ENCODE measurements at regions not wholly inside any gene's neighbourhood (a gene's known extent, or its start where the extent isn't known, plus 50 kb on each side); places are given as distances from the start of the nearest gene placed in this dataset.

DNA sequence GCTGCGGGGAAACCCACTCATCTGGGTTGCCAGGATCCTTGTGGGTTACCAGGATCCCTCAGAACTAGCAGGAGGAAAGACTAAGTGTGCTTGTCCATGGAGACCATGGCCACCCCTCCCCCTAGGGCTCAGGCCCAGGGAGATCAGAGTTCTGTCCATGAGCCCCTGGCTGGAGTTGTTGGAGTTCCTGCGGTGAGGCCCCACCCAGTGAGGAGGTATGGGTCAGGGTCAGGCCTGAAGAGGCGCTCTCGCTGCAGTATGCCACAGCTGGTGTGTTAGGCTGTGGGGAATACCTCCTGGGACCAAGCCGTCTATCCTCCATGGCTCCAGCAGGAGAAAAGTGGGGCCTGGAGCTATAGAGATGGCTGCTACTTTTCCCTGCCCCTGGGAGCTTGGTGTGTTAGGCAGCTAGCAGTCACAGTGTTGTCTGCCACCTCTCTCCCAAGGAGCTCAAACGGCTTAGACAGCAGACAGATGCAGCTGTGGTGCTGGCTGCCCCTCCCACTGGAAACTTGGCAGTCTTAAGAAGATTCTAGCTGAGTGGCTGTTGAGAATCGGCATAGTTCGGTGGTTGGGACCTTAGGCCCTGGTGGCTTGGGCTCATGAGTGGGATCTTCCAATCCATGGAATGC, 240.3 kb upstream of the CELF4 start:
- DNase-seq (ENCODE audit: low read depth, low spot score) = no peak

DNA sequence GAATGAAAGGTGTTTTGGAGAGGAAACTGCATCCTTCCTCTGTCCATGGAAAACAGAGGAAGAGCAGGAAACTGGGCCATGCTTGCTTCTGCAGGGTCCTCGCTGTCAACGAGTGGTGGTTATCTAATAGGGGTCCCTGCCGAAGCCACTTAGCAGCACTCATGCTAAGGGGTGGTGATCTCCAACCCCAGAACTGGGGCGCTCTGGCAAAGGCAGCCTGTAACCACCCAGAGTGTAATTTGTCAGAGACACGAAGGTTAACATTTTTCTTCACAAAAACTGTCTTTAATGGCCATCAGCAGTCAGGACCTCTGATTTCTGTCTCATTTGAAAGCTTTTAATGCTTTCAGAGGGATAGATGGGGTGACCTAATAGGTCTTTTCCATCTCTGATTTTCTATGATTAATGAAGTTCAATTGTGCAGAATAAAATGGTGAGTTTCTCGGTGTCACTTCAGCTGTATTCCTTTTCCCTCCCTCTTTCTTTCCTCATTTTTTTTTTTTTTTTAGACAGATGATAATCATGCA, 231.3 kb upstream of the CELF4 start:
- no peak for DNase-seq (ENCODE audit: low read depth, low spot score)

DNA sequence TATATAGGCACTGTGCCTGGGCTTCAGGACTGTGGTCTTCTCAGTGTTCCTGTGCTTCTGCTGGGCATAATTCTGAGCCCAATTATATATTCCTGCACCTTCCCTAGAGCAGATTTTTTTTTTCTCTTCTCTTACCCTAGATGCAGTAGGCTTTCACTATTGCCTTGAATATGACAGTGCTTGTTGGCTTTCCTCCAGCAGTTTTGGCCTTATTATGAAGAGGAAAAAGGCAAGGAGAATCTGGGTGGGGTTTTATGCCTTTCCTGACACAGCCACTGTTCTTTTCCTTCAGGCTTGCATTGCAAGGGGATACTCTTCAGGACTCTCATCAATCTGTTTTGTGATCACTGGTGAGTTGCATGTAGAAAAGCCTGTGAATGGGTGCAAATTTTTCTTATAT, 221.9 kb upstream of the CELF4 start:
- DNase-seq (ENCODE audit: low read depth, low spot score) = no peak

DNA sequence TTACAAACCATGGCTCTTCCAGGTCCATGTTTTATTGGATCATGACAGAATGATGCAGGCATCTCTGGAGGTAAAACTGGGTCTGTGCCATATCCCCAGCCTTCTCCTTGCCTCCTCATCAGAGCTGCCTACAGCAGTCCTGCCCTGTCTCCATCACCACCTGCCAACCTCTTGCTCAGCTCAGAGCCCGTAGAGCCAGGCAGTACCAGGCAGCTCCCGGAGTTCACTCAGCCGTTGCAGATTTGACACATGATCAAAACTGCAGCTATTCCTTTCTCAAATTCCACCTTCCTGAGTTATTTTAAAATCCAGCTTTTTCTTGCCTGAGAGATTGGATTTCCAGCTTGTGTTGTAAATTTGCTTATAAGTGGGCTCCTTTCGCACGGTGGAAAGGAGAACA, 218.2 kb upstream of the CELF4 start:
- DNase-seq (ENCODE audit: low read depth, low spot score) = no peak

DNA sequence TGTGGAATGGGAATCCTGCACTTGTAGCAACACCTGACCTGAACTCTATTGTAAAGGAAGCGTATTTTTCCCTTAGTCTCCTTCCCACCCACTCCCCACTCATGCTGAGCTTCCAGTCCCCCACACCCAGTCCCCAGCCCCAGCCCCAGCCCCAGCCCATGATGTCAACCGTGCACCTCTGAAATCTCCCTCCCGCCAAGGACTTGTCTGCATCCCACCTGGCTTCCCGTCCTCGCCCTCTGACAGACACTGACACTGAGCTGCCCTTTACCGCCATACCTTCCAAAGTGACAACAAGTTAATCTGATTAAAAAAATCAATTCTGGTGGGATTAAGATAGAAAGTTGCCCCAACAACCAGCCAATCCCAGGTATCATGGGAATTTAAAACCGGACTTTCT, 213.6 kb upstream of the CELF4 start:
- DNase-seq (ENCODE audit: low read depth, low spot score) = no peak

DNA sequence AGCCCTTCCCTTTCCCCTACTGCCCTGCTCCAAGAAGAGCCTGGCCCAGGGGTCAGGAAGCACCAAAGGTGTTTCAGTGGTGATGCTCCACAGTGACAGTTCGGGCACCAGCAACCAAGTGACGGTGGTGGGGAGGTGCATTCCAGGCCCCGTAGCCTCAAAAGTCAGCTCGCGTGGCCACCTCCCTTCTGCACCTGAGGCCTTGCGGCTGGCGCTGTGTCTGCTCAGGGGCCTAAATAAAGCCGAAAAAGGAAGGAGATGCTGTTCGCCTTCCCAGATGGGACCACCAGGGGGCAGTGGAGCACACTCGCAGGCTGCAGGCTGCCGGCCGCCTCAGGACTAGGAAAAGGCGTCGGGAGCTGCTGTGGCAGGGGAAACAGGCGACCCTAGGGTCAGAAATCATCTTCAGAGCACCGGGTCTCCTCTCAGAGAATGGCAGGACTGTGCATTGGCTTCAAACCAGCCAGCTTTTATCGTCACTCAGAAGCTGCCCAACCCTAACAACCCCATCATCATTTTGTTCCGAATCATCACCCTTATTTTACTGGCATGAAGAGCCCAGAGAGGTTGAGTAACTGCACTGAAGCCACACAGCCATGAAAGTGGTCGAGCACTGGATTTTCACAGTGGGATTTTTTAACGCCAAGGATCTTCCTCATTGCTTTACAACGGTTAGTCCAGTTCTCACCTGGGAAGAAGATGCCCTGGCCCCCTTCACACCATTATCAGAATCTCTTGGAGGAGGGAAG, 213.0 kb upstream of the CELF4 start:
- peak; percentile 25 for DNase-seq (ENCODE audit: low read depth, low spot score)

DNA sequence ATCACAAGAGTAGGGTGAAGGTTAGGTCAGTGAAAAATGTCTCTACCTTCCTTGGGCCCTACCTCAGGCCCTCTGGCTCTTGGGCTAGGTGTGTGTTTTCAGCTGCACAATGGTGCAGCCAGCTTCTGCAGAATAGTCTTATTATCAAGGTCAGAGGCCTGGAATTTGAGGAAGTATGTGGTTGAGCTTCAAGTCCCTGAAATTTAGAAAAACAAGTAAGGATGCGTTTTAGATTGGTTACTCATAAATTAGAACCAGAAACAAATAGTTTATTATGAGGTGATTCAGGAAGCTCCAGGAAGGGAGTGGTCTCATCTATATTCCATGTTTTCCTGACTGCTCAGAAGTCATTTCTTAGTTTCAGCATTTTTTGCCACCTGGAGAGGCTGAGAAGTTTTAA, 204.2 kb upstream of the CELF4 start:
- no peak for DNase-seq (ENCODE audit: low read depth, low spot score)

DNA sequence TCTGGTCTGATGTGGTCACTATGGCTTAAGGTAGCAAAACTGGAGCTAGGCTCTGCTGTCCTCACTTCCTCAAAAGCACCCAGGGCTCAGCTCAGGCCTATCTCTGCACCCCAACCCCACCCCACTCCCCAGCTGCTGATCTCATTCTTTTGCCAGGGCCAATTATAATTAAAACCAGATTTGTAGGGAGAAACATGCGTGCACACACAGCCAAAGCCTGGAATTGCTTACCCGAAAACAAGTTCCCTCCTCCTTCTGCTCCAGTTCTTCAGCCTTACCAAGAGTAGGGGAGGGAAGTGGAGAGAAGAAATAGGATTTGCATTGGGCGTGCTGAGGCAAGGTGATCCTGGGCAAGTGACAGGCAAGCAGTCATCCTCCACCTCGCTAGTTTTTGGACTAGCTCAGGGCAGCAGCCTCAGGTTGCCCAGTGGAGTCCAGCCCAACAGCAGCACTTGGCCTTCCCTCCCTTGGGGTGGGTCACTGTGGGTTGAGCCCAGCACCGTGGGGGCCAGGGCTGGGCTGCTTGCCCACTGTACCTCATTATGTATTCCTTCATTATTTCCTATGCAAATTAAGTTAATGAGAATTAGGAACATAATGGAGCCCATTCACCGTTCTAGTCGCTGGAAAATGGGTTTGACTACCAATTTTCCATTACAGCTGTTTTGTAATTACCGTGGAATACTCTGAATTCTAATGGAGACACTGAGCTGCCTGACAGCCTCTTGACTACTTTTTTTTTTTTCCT, 199.1 kb upstream of the CELF4 start:
- no peak for DNase-seq (ENCODE audit: low read depth, low spot score)

DNA sequence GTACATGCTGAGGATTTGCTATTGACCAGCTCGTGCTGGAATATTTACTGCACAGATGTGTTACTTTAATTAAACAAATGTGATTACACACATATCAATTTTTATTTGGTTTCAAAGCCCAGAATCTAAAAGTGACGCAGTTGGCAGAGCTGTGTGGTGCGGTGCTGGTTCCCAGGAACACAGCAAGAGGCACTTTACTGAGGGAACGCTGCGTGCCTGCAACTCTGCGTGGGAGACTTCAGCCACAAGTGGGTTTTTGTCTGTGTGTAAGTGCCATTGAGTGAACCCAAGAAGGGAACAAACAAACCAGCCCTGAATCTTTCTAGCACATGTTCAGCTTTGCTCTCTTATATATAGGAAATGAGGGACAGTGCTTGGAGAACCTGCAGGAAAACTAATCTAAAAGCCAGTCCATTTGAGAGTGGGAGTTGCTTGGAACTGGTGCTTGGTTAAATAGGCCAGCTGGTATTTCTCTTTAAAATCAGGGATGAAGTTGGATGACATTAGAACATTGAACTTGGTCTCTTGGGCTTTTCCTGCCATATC, 196.6 kb upstream of the CELF4 start:
- DNase-seq (ENCODE audit: low read depth, low spot score) = no peak

DNA sequence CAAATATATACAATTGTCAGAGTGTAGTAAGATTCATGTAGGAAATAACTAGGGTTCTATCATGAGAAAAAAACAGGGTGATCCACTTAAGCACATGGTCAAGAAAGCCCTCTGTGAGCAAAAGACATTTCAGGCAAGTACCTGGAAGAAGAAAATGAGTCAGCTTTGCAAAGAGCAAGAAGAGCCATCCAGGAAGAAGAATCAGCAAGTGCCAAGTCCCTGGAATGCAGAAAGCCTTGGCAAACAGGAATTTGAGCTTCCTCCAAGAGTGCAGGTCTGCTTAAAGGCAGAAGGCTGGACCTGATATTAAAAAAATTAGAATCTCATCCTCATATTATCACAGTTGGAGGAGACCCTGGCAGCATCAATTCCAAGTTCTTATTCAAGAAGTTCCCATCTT, 188.5 kb upstream of the CELF4 start:
- DNase-seq (ENCODE audit: low read depth, low spot score) = no peak

GRCh38 chr18:37742436-37742835, 176.8 kb upstream of the CELF4 start:
- peak; percentile 20 for DNase-seq (ENCODE audit: low read depth, low spot score)

DNA sequence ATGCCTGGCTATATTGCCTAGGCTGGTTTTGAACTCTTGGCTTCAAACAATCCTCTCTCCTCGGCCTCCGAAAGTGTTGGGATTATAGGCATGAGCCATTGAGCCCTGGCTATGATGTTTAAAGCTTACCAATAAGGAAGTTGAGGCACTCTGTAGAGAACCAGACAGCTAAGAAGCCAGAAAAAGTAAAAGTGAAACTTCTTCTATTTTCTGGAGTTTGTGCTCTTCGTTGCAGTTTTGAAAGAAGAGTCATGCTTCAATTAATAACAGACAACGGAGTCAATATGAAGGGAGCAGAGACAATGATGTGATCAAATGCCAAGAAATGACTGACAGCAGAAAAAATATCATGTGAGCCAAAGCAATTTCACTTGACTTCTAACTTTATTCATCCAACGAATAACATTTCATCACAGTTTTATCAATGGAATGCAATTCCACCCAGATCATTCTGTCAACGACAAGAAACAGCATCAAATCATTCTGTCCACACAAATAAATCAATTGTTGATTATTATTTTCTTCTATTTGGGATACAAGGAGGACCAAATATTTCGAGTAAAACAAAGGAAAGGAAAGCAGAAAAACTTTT, 175.5 kb upstream of the CELF4 start:
- no peak for DNase-seq (ENCODE audit: low read depth, low spot score)

DNA sequence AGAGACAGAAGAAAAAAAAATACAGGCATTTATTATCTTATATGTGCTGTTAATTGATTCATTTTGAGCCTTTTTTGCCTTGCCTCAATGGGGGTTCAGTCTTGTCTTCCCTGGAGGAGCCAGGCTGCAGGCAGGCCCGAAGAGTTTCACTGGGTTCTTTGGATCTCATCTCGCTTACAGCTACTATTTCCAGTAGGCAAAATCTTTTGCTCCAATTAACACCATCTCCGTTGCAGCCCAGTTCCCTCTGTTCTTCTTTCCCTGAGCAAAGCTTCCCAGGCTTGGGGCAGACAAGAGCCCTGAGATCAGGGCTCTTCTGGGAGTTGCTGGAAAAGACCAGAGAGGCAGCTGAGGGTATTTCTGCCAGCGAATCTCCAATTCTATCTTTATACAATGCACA, 168.8 kb upstream of the CELF4 start:
- DNase-seq (ENCODE audit: low read depth, low spot score) = no peak

GRCh38 chr18:37729716-37730115, 164.1 kb upstream of the CELF4 start:
- DNase-seq (ENCODE audit: low read depth, low spot score) = no peak

DNA sequence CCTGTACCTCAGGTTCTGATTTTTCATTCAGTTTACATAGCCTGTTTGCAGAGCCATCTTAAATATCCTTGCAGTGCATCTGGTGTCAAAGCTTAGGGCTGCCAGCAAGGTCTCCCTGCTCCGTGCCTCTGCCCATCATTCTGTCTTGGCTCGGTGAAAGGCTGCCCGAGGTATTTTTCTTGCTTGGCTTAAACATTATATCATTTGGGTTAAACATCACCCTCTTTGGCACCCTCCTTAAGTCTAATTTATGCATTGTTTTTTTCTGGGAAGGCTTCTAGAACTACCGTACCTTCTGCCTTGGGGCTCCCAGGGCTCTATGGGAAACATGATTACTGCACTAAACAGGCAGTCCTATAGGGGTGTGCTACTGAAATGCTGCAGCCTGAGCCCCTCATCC, 158.6 kb upstream of the CELF4 start:
- DNase-seq (ENCODE audit: low read depth, low spot score) = no peak

DNA sequence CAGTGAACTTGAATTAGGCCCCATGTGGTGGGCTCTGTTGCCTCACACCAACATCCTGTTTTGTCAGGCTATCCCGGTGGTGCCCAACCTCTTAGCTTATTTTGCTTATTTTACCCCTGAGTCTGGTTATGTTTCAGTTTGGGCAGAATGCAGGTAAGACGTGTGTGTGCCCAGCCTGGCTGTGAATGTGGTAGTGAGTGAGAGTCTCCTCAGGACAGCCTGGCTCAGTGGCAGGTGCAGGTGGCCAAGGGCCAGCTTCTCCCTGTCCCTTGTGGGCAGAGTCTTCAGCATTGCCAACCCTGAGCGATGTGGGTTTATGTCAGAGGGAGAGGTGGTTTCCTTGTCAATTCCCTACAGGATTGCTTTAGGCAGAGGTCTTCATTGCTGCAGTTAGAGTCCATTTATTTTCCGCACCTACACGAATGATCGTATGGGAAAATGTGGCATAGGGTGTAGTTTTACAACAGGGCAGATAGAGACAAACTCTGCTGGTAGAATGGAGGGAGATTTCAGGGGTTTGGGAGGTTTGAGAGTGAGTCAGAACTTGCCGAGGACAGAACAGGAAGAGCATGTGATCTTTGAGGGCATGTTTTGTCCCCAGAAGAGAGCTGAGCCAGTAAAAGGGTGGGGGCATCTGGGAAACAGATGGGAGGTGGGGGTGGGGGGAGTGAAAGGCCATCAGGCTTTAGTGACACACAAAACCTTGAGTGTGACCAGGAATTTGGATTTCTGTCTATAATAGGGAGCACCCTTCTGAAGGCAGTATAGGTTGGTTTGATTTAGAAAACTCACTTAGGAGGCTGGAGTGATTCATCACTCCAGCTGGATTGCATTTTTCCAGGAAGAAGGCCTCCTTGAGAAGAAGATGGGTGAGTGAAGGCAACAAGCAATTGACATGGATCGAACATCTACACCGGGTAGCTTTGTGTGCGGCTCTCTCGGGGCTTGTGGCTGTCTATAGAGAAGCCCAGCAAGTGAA, 156.2 kb upstream of the CELF4 start:
- no peak for DNase-seq (ENCODE audit: low read depth, low spot score)

DNA sequence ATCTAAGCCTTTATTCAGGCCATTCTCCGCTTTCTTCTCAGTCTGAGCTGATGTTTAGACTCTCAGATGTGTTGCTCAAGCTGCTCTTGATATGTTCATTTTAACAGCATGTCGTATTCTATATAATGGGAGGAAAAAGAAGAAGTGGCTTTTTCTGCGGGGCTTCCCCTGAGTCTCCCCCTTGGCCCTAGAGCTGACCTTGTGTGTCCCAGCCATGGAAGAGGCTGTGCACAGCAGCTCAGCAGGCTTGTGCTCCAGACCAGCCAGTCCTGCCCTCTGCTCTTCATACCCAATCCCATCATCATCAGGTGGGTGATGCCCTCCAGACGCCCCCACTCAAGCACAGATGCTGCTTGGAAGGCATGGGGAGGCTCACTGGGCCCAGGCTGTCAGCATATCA, 155.1 kb upstream of the CELF4 start:
- no peak for DNase-seq (ENCODE audit: low read depth, low spot score)

GRCh38 chr18:37717656-37718055, 152.1 kb upstream of the CELF4 start:
- DNase-seq (ENCODE audit: low read depth, low spot score) = no peak

DNA sequence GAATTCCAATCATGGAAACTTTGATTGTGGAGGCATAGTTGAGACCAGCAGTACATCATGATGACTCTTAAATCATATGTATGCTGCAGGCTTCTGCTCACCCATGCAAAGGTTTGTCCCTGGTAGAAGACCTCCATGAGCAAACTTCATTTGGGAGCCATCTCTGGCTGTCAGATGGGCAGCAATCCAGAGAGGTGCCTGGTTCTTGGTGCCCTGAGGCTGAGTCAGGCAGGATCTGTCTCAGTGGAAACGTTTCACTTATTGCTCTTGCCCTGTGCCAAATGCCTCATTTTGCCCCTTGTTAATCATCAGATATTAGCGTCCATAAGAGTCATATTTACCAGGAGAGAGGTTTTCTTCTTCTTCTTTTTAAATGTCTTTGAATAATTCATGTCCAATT, 151.5 kb upstream of the CELF4 start:
- DNase-seq (ENCODE audit: low read depth, low spot score) = no peak

DNA sequence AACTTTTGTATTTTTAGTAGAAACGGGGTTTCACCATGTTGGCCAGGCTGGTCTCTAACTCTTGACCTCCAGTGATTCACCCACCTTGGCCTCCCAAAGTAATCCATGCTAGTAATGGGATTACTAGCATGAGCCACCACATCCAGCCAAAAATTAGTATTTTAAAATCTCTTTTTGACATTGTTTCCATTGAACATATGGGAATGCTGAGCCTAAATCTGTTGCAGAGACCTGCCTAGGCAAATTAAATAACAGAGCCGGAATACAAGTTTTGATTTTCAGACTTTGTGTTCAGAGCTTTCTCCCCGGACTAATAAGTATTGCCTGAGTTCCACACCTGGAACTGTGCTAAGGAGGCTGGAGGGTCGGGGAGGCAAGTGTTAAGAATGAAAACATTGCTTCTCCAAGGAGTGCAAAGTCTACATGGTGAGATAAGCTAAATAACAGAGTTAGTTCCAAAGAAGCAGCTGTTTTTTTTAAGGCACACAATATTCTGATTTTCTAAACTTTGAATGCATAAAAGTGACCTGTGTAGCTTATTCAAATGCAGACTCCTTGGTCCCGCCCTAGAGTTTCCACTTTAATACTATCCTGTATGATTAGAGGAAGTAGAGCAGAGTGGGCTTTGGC, 150.6 kb upstream of the CELF4 start:
- DNase-seq (ENCODE audit: low read depth, low spot score) = no peak

Data from iPS DF 19.7 (cell line).